GM19240 (cell line): ENCODE measurements at regions not wholly inside any gene's neighbourhood (a gene's known extent, or its start where the extent isn't known, plus 50 kb on each side); places are given as distances from the start of the nearest gene placed in this dataset.

Experiments used
- DNase-seq: peaks from one replicate; pipeline ENCODE4 v3.0.0; 2011; ENCODE audit warnings: low spot score; ENCODE audit not compliant: insufficient read length

DNA sequence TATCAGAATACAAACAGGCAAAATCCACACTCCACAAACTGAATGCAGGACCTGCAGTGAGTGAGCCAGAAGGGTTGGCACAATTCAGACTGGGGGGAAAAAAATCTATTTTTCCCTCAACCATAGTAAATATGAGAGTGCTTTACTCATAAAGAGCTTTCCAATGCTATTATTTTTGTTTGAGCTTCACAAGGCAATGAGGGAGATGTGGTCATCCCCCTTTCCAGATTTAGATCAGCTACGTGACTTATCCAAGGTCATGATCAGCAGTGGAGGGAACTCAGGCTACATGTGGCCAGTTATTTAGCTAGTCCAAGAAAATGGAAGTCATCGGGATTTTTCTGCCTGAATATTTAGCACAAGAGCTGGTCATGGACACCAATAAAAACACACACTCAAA lies 120.4 kb upstream of the KLF7 start:
- DNase-seq, result no peak

DNA sequence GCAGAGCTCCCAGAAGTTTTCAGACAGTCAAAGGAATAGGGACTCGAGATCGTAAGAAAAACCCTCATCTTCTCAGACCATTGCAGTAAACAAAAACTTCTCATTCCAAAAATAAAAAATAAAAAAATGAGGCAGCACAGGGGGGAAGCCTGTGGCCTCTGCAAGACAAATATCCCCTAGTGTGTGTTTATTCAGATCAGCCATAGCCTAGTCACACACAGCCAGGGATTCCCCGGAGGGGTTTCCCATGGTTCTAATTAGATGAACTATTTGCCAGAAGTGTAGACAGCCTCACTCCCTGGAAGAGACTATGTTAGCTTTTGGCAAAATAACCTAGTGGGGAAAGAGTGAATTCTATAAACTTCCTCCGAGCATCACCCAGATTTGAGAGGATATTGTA lies 122.9 kb upstream of the KLF7 start:
- no peak for DNase-seq

DNA sequence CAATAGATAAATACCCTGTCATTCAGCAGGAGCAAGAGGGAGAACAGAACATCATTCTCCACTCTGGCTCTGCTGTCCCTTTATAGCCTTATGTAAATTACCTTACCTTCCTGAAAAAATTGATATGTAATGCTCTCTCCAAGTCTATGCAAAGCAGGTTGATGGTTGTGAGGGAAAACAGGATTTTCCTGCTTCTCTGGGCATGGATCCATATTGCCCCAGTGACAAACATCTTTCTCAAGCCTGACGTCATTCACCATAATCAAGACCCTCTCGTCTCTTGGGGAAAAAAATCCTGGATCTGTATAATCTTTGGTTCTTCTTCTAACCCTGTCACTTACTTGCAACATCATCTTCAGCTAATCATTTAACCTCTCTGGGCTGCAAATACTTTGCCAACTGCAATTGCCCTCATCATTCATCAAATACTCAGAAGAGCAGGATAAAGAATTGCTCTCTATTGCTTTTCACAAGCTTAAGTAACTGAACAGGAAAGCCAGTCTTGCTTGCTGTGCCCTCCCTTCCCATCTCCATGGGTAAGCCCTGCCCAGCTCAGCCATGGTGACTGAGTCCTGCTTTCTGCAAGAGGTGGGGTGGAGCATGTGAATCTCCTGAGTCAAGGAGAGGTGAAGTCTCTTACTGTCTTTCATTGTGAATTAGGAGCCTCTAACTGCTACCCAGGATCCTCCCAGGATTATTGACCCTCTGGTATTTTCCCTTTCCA lies 123.7 kb upstream of the KLF7 start:
- DNase-seq, result no peak

DNA sequence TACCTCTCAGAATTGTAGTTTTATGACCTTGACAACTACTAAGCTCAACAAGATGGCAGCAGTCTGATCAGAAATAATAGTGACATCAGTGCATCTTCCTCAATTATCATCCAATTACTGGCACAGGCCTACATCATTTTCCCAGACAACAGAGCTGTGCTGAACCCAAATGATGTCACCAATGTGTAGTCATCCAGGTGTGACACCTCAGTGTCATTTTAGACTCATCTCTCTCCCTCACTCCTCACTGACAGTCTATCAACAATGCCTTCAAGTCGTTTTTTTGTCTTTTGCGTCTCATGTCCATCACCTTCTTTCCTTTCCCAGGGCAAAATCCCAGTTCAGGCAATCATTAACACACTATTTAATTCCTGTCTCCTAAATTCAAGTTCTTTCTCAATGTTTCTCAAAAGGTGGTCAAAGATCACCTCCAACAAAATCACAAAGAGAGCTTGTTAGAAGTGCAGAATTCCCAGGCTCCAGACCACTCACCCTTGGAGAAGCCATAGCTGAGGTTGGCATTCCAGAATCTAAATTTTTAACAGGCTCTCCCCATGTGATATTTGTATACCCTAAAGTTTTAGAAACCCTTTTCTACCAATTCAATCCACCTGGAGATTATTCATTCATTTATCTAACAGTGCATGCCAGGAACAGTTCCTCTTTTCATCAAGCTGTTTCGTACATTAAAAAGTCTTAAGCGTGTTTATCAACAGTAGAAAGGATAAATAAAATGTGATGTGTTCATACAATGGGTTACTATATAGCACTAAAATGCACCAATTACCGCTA lies 125.3 kb upstream of the KLF7 start:
- no peak for DNase-seq

DNA sequence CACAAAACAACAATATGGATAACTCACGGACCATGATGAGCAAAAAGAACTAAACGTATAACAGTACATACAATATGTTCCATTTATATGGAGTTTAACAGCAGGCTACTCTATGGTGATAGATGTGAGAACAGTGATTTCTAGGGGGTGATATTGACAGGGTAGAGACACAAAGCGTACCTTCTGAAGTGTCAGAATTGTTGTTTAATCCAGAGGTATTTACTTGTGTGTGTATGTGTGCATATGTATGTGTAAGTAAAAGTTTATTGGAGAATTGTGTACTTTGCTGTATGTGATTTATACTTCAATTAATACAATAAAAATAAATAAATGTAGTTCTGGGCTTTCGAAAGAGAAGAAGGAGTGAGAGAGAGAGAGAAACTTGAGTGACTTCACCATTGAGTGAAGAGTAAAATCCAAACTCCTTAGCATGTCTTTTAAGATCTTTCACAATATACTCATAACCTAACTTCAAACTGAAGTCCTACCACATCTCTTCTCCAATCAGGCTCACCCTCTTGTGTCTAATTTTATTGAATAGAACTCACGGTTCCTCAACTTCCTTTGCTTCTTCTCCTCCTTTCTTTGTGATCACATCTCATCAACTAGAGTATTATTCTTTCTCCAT lies 126.0 kb upstream of the KLF7 start:
- DNase-seq, result no peak

DNA sequence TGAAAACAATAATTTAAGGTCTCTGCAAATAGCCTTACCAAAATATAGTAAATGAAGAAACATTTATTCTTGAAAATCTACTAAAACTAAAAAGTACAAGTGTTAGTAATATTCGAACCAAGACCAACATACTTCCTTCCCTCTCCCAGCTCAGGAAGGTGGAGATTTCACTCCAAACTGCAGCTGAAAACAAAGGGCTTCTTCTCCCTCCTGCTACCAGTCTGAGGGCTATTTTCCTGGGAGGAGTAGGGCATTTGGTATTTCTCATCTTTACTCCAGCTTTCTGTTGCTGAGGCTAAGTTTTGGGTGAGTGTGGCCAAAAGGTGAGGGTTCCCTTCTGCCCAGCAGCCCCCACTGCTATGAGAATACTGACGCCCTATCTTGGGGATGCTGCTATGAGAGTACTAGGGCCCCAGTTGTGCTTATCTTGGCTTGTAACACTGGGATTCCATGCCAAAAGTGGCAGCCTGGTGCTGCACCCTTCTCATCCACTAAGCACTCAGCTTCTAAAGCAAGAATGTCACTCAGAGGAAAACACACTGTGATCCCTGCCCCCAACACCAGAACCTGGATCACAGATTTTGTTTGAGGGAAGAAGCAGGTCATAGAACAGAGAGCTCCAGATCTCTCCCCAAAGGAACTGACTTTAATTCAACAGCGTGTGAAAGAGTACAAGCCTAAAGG lies 130.7 kb upstream of the KLF7 start:
- no peak for DNase-seq

DNA sequence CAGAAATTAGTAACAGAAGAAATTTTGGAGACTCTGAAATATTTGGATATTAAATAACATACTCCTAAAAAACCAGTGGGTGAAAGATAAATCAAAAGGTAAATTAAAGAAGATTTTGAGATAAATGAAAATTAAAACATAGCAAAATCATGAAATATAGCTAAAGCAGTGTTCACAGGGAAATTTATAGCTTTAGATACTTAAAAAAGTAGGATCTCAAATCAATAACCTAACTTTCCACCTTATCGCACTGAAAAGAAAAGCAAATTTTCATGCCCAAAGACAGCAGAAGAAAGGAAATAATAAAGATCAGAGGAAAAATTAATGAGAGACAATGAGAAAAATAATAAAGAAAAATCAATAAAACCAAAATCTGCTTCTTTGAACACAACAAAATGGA lies 135.1 kb upstream of the KLF7 start:
- DNase-seq, result no peak

DNA sequence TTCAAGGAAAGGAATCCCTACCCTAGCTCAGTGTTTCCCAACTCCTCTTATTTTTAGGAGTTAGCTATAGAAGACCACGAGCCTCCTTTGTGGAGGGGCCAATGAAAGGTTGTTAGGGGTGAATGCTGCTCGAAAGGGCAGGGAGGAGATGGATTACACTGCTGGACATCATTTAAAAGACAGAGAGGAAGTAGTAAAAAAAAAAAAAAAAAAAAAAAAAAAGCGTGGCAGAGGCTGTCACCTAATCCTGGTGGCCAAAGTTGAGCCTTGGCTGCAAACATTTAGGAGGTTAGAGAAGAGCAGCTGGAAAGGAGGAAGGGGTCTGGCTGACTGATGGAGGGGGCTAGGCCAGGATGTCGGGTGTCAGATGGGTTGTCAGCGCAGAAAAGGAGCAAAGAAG lies 139.0 kb upstream of the KLF7 start:
- DNase-seq, result no peak

DNA sequence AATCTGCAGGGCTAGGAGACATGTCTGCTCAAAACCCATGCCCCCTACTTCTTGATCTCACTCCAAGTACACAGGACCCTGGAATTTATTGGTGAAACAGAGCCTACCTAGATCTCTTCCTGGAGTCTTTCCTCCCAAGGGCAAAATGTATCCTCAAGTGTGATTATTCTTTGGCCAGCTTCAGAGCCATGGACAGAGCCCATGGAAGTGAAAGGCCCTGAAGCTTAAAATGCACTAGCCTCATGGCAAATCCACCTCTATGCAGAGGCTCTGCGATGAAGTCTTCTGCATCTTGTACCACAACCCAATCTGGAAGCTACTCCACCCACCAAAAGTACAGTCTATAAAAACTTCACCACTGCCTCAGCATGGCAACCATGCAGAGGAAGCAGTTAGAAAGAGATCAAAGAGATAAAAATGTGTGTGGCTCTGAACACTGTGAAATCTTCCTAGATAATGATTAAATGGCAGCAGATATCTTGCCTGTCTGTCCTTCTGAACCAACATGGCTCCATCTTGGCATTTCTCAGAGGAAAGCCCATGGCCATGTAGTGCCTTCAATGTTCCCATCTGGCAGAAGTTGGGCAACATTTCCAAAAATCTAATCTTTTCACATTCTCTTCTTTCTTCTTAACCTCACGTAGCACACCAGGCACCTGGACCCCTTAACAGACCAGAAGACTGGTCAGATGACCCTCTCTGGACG lies 142.9 kb upstream of the KLF7 start:
- no peak for DNase-seq

DNA sequence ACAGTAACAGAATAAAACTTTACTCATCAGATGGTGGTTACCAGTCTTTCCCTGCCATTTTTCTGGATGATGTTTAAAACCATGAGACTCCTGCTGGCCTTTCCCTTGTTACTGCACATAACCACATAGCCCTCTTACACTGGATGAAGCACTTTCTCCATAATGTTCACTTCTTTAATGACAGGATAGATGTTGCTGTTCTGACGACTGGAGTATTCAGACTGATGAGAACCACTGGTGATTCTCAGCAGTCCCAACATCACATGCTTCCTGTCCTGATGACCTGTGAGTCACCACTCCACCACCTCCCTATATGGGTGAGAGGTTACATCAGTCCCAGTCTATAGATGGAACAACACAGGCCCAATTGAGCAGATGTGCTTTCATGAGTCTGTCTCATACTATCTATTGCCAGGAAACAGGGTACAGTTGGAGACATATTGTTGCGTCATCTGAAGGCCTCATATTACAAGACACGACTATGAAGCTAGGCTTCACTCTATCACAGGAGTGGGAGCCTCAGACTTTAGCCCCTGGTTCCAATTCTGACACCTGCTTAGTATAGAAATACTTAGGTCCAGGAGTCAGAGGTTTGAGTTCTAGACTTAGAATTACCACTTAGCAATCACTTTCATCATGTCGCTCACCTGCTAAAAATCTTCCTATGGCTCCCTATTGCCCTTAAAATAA lies 145.7 kb upstream of the KLF7 start:
- DNase-seq, result no peak

DNA sequence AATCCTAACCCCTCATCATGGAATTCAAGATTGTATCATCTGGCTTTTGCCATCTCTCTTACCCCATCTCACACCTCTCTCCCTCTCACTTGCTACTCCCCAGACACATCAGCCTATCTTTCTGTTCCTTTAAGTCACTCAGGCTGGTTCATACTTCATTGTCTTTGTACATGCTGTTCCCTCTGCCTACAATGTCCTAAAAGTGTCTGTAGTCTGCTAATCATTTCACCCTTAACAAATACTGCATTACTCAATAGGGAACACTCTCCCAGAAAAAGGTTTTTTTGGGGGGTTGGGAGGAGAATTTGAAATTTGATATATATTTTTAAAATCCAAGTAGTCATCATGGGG lies 146.2 kb upstream of the KLF7 start:
- no peak for DNase-seq

DNA sequence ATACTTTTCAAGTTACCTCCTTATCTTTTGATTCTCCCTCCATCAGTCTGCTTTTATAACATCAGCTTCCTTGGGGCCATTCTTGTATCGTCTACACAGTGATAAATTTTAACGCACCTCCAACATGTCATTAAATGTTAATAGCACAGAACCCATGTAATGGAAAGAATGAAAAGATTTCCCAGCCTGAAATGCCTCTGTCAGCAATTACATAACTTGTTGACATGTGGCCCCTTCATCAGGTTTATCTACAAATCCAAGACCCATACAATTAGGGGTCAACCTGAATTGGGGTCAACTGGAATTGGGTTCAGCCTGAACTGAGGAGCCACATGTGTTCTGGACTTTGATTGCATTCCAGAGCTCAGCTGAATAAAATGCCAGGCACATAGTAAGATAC lies 148.2 kb upstream of the KLF7 start:
- no peak for DNase-seq

DNA sequence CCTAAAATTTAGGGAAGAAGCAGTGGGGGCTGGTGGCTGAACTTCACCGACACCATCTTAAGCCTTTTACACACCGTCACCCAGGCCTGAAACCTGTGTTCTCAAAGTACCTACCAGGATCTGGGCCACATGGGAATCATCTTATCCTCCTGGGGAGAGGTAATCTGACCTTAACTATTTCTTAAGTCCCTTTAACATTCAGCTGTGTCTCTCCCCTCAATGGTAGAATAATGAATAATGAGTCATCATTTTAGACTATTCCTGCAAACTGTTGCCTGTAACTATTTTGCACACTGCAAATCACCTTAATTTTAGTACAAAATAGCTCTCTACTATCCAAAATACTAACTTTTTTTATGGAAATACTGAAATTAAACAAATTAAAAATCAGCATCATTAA lies 149.4 kb upstream of the KLF7 start:
- DNase-seq, result no peak

DNA sequence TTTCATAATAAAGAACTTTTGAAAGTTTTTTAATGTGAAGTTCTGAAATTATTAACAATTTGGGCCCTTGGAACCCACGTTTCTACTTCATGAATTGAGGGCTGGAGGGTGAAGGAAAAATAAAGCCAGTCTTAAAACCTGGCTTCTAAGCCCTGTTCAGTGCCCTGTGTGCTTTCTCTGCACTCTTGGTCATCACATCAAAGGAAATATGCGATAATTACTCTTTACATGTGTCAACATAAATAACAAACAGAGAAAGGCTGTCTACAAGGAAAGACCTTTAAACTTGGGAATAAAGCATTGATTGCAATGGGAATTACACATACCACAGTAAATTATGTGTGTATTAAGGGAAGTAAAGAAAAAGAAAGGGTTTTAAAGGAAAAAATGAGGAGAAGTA lies 150.7 kb upstream of the KLF7 start:
- no peak for DNase-seq

DNA sequence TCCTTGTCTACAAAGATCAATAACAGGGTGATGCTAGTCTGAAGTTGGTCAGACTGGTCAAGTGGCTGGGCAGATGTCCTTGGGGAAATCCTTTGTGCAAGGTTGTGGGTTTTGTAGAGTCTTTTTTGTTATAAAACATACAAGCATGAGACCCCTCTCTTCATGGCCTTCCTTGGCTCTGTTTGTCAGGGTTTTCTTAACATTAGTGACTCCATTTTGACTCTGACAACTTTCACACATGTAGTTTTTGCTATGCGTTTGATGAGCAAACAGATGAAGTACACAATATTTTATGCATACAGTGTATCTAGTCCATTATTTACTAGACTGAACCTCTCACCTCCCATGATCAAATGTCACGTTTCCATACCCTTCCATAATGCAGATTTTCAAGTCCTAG lies 151.2 kb upstream of the KLF7 start:
- no peak for DNase-seq

DNA sequence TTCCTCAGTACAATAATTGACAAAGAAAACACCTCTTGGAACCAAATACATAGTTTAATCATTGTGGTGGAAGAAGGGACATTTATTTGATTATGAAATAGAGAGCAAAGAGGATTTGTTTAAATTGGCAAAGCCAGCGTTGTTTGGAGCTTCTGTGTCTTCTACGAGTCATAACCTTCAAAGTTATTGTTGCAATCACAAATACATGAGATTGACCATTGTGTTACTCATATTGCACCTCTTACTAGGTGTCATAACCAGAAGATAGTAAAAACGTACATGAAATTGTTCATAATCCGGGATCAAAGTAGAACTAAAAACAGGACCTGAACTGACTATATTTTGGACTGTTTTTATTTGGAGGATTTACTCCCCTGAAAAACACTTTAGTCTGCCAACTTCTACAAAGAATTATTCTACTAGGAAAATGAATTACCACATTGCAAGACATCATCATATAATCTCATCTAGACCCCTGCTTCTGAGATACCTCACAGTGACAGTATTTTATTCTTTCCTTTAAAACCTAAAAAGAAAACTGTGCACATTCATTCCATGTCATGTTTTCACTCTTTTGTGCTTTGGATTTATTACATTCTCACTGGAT lies 151.7 kb upstream of the KLF7 start:
- DNase-seq, result no peak

DNA sequence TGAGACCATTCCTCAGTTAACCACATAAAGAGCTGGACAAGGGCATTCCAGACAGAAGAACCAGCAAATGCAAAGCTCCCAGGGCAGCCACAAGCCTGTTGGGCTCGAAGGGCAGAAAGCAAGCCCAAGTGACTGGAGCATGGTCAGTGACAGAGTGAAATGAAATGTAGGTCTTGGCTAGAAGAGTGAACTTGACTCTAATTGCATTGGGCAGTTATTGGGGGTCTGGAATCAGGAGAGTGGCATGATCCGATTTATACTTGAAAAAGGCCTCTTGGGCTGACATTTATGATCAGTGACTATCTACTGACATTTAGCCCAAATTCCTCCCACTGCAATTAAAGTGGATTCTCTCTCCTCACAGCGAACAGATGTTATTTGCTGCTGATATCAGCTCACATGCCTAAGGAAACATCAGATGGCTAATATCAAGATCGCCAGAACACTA lies 152.5 kb upstream of the KLF7 start:
- no peak for DNase-seq

DNA sequence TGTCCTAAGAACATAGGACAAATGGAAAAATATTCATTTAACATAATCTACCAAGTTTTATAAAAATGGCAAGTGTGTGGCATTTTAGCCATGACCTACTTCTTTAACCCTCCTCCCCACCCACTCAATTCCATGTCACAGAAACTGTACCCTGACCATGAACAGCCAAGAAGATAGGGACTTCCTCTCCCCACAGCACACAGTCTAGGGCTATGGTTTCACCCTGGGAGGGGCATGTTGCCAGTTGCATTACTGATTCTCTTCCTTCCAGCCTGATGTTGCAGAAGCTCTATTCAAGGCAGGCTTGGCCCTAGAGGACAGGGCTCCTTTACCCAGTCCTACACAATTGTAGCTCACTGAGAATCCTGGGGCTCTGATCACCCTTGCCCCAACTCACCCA lies 153.6 kb upstream of the KLF7 start:
- DNase-seq, result no peak

DNA sequence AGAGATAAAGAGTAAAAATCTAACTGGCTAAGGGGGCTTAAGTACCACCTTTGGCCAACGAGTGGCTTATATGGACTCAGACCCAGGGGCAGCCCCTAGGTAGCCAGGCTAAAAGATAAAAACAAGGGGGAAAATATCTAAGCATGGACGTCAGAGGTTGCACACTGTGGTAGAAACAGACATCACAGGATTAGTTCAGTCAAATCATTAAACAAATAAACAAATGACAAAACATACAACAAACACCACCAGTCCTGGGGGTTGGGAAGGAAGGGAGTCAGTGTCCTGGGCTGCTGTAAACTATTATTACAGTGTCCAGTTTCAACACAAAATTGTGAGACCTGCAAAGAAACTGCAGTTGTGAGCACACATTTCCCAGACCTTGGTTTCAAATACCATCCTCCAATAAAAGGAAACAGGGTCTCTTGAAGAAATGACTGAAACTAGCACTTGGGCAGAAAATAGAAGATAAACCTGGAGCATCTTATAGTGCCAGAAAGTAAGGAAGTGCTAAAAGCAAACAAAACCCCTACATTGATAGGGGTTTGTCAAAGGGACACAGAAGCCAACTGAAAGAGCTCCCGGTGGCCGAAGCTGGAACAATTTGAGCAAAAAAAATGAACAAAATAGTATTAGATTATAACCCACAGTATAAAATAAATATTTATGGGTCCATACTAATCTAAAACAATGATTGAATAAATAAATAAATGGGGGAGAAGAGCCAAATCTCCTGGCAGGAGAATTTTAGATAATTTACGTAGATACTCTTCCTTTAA lies 154.8 kb upstream of the KLF7 start:
- DNase-seq, result no peak

DNA sequence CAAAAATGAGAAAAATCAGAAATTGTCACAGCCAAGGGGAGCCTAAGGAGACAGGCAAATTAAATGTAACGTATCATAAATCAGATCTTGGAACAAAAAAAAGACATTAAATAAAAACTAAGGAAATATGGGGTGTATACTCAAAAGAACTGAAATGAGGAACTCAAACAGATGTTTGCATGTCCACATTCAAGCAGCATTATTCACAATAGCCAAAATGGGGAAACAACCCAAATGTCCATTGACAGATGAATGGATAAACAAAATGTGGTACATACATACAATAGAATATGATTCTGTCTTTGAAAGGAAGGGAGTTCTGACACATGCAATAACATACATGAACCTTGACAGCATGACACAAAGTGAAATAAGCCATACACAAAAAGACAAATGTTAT lies 155.8 kb upstream of the KLF7 start:
- no peak for DNase-seq
